ENCODE measurements at regions not wholly inside any gene's neighbourhood (a gene's known extent, or its start where the extent isn't known, plus 50 kb on each side); places are given as distances from the start of the nearest gene placed in this dataset.

DNA sequence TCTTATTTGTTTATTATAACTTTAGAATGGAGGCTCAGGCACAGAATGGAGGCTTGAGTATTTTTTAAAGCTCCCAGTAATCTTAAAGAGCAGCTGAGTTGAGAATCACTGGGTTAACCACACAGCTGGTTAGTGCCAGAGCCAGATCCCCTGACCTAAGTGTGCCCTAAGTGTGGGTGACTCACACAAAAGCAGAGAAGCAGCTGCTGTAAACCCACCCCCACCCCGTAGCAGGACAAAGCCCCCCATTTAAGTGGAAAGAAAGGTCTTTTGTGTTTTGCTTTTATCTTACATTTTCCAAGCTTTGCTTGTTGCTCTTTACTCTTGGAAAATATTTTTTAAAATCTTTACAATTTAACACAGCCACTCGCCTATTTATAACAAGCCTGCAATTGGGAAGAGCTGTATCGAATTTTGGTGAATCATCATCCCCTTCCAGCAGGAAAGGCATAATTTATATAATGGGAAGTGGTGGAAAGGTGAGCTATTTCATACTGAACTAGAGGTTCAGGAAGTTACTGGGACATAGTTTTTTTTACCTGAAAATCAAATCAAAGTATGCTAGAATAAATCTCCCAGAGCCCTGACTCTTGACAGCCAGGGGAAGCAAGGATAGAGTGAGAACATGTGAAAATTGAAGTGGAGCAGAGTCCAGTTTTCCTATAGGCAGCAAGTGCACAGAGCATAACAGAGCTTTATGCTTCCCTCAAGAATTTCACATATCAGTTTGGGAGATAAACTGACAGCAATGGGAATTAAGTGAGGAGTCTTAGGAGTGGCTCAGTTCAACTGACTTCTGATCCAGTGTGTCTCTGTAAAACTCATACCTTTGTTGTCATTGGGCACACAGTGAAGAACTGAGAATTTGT is 405.7 kb downstream of the AASDHPPT start (continued):
- no peak for TF ChIP-seq ZNF623 (tag by site-specific recombination; IDR thresholded peaks at IDR 0.05)
- TF ChIP-seq ZNF366 (tag by site-specific recombination; conservative IDR thresholded peaks at IDR 0.05): no peak
- no peak for TF ChIP-seq ZNF660 (tag by site-specific recombination; IDR thresholded peaks at IDR 0.05)
- no peak for TF ChIP-seq ZNF768 (tag by site-specific recombination; IDR thresholded peaks at IDR 0.05)
- no peak for TF ChIP-seq SP3 (tag by site-specific recombination; IDR thresholded peaks at IDR 0.05)
- no peak for TF ChIP-seq ZNF654 (tag by site-specific recombination; IDR thresholded peaks at IDR 0.05; ENCODE audit: low read depth)
- TF ChIP-seq, protein P1, sequence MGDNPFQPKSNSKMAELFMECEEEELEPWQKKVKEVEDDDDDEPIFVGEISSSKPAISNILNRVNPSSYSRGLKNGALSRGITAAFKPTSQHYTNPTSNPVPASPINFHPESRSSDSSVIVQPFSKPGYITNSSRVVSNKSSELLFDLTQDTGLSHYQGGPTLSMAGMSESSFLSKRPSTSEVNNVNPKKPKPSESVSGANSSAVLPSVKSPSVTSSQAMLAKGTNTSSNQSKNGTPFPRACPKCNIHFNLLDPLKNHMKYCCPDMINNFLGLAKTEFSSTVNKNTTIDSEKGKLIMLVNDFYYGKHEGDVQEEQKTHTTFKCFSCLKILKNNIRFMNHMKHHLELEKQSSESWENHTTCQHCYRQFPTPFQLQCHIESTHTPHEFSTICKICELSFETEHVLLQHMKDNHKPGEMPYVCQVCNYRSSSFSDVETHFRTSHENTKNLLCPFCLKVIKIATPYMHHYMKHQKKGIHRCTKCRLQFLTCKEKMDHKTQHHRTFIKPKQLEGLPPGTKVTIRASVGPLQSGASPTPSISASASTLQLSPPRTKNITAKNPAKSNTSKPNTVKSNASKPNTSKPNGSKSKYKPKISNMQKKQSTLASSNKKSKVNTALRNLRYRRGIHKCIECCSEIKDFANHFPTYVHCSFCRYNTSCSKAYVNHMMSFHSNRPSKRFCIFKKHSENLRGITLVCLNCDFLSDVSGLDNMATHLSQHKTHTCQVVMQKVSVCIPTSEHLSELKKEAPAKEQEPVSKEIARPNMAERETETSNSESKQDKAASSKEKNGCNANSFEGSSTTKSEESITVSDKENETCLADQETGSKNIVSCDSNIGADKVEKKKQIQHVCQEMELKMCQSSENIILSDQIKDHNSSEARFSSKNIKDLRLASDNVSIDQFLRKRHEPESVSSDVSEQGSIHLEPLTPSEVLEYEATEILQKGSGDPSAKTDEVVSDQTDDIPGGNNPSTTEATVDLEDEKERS (tag by site-specific recombination; IDR thresholded peaks at IDR 0.05): no peak

DNA sequence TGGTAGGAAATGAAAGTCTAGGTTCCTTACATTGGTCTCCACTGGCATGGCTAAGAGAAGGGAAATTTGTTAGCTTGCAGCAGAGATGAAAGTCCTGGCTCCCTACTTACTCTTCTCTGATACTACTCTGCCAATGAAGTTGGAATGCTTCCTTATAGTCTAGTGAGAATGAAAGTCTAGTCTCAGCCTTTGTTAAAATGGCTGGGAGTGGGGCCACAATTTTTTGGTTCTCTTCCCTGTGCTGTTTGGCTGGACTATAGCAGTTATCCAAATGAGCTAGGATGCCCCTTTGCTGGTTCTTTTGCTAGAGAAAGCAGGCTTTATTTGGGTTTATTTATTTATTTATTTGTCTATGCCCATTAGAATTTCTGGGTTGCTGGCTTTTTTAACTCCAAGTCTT is 414.3 kb downstream of the AASDHPPT start:
- Histone ChIP-seq H3K9me3 (ENCODE audit: control insufficient read depth, insufficient read depth, low read depth, low read length) (no peaks in the 10 kb centered on the region), H3K27ac (ENCODE audit: extremely low read depth, low read depth, low read length) (no peak overlapping the region), H3K4me3 (ENCODE audit: low read depth, low read length) (no peak overlapping the region), H3K36me3 (ENCODE audit: control insufficient read depth in 2 of 2, insufficient read depth in 1 of 2, low read length in 2 of 2) (no peaks in the 10 kb centered on the region), H3K4me1 (ENCODE audit: control insufficient read depth, insufficient read depth, low read length) (no peaks in the 10 kb centered on the region)
- CTCF ChIA-PET: interaction anchor here (0.6 kb wide), 1 partner anchor 58 kb away, joined by 3 read pairs; no protein-coding TSS in a partner anchor
- TF ChIP-seq ZNF157 (tag by site-specific recombination; IDR thresholded peaks at IDR 0.05): no peak
- no peak for TF ChIP-seq ZNF155 (tag by site-specific recombination; IDR thresholded peaks at IDR 0.05)
- no peak for TF ChIP-seq ZNF837 (tag by site-specific recombination; IDR thresholded peaks at IDR 0.05)
- no peak for TF ChIP-seq HOXD13 (CRISPR knock-in tag; IDR thresholded peaks at IDR 0.05; ENCODE audit: borderline replicate concordance)
- TF ChIP-seq, protein P2, sequence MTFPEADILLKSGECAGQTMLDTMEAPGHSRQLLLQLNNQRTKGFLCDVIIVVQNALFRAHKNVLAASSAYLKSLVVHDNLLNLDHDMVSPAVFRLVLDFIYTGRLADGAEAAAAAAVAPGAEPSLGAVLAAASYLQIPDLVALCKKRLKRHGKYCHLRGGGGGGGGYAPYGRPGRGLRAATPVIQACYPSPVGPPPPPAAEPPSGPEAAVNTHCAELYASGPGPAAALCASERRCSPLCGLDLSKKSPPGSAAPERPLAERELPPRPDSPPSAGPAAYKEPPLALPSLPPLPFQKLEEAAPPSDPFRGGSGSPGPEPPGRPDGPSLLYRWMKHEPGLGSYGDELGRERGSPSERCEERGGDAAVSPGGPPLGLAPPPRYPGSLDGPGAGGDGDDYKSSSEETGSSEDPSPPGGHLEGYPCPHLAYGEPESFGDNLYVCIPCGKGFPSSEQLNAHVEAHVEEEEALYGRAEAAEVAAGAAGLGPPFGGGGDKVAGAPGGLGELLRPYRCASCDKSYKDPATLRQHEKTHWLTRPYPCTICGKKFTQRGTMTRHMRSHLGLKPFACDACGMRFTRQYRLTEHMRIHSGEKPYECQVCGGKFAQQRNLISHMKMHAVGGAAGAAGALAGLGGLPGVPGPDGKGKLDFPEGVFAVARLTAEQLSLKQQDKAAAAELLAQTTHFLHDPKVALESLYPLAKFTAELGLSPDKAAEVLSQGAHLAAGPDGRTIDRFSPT (tag by site-specific recombination; IDR thresholded peaks at IDR 0.05): no peak
- TF ChIP-seq, protein P3, sequence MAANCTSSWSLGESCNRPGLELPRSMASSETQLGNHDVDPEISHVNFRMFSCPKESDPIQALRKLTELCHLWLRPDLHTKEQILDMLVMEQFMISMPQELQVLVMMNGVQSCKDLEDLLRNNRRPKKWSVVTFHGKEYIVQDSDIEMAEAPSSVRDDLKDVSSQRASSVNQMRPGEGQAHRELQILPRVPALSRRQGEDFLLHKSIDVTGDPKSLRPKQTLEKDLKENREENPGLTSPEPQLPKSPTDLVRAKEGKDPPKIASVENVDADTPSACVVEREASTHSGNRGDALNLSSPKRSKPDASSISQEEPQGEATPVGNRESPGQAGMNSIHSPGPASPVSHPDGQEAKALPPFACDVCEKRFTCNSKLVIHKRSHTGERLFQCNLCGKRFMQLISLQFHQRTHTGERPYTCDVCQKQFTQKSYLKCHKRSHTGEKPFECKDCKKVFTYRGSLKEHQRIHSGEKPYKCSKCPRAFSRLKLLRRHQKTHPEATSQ (tag by site-specific recombination; IDR thresholded peaks at IDR 0.05): no peak
- TF ChIP-seq, protein P4, sequence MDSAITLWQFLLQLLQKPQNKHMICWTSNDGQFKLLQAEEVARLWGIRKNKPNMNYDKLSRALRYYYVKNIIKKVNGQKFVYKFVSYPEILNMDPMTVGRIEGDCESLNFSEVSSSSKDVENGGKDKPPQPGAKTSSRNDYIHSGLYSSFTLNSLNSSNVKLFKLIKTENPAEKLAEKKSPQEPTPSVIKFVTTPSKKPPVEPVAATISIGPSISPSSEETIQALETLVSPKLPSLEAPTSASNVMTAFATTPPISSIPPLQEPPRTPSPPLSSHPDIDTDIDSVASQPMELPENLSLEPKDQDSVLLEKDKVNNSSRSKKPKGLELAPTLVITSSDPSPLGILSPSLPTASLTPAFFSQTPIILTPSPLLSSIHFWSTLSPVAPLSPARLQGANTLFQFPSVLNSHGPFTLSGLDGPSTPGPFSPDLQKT (IDR thresholded peaks at IDR 0.05; ENCODE audit: borderline replicate concordance, low read depth, low read length): no peak
- TF ChIP-seq, protein P5, sequence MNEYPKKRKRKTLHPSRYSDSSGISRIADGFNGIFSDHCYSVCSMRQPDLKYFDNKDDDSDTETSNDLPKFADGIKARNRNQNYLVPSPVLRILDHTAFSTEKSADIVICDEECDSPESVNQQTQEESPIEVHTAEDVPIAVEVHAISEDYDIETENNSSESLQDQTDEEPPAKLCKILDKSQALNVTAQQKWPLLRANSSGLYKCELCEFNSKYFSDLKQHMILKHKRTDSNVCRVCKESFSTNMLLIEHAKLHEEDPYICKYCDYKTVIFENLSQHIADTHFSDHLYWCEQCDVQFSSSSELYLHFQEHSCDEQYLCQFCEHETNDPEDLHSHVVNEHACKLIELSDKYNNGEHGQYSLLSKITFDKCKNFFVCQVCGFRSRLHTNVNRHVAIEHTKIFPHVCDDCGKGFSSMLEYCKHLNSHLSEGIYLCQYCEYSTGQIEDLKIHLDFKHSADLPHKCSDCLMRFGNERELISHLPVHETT (tag by site-specific recombination; IDR thresholded peaks at IDR 0.05): no peak
- TF ChIP-seq SP3 (tag by site-specific recombination; IDR thresholded peaks at IDR 0.05): no peak
- no peak for TF ChIP-seq ZXDB (tag by site-specific recombination; IDR thresholded peaks at IDR 0.05)
- no peak for TF ChIP-seq ZNF138 (tag by site-specific recombination; IDR thresholded peaks at IDR 0.05; ENCODE audit: borderline replicate concordance)
- no peak for TF ChIP-seq ZNF561 (tag by site-specific recombination; IDR thresholded peaks at IDR 0.05; ENCODE audit: borderline replicate concordance)
- POLR2A ChIA-PET: no interaction called here

Measured in HEK293 (cell line).